ENCODE measurements at regions not wholly inside any gene's neighbourhood (a gene's known extent, or its start where the extent isn't known, plus 50 kb on each side); places are given as distances from the start of the nearest gene placed in this dataset.

- no peak for DNase-seq (ENCODE audit: low read depth in 3 of 3, low spot score in 2 of 3)
Measured at GRCh38 chr4:4775493-4776004, 83.9 kb upstream of the MSX1 start.

GRCh38 chr4:4772534-4772933 is 86.9 kb upstream of the MSX1 start:
- no peak for DNase-seq (ENCODE audit: low read depth in 3 of 3, low spot score in 2 of 3)

- DNase-seq (ENCODE audit: low read depth in 3 of 3, low spot score in 2 of 3), result no peak
Measured at GRCh38 chr4:4771160-4771559, 88.3 kb upstream of the MSX1 start.

GRCh38 chr4:4770610-4771009 is 88.9 kb upstream of the MSX1 start:
- no peak for DNase-seq (ENCODE audit: low read depth in 3 of 3, low spot score in 2 of 3)

GRCh38 chr4:4766564-4766963 is 92.9 kb upstream of the MSX1 start:
- no peak for DNase-seq (ENCODE audit: low read depth in 3 of 3, low spot score in 2 of 3)

- no peak for DNase-seq (ENCODE audit: low read depth in 3 of 3, low spot score in 2 of 3)
Measured at GRCh38 chr4:4765811-4766210, 93.7 kb upstream of the MSX1 start.

GRCh38 chr4:4764558-4764905 is 94.9 kb upstream of the MSX1 start:
- DNase-seq (ENCODE audit: low read depth in 3 of 3, low spot score in 2 of 3), result no peak

GRCh38 chr4:4763822-4764557 is 95.5 kb upstream of the MSX1 start:
- no peak for DNase-seq (ENCODE audit: low read depth in 3 of 3, low spot score in 2 of 3)

- peak in 2 of 3 donors; percentile 56 for DNase-seq (ENCODE audit: low read depth in 3 of 3, low spot score in 2 of 3)
Measured at GRCh38 chr4:4762909-4763821, 96.3 kb upstream of the MSX1 start.

- no peak for DNase-seq (ENCODE audit: low read depth in 3 of 3, low spot score in 2 of 3)
Measured at GRCh38 chr4:4762300-4762699, 97.2 kb upstream of the MSX1 start.

GRCh38 chr4:4761128-4761982 is 98.1 kb upstream of the MSX1 start:
- no peak for DNase-seq (ENCODE audit: low read depth in 3 of 3, low spot score in 2 of 3)

- no peak for DNase-seq (ENCODE audit: low read depth in 3 of 3, low spot score in 2 of 3)
Measured at GRCh38 chr4:4759883-4760282, 99.6 kb upstream of the MSX1 start.

- no peak for DNase-seq (ENCODE audit: low read depth in 3 of 3, low spot score in 2 of 3)
Measured at GRCh38 chr4:4759232-4759631, 100.2 kb upstream of the MSX1 start.

GRCh38 chr4:4758681-4759080 is 100.8 kb upstream of the MSX1 start:
- DNase-seq (ENCODE audit: low read depth in 3 of 3, low spot score in 2 of 3), result no peak

GRCh38 chr4:4755306-4755705 is 104.2 kb upstream of the MSX1 start:
- DNase-seq (ENCODE audit: low read depth in 3 of 3, low spot score in 2 of 3), result no peak

- no peak for DNase-seq (ENCODE audit: low read depth in 3 of 3, low spot score in 2 of 3)
Measured at GRCh38 chr4:4754641-4755040, 104.8 kb upstream of the MSX1 start.

GRCh38 chr4:4753643-4754042 is 105.8 kb upstream of the MSX1 start:
- DNase-seq (ENCODE audit: low read depth in 3 of 3, low spot score in 2 of 3), result no peak

- no peak for DNase-seq (ENCODE audit: low read depth in 3 of 3, low spot score in 2 of 3)
Measured at GRCh38 chr4:4752576-4753401, 106.7 kb upstream of the MSX1 start.

- no peak for DNase-seq (ENCODE audit: low read depth in 3 of 3, low spot score in 2 of 3)
Measured at GRCh38 chr4:4752025-4752424, 107.4 kb upstream of the MSX1 start.

GRCh38 chr4:4750187-4750586 is 109.3 kb upstream of the MSX1 start:
- DNase-seq (ENCODE audit: low read depth in 3 of 3, low spot score in 2 of 3), result no peak
